Upper lobe of left lung (tissue), 4 donors: ENCODE measurements at regions not wholly inside any gene's neighbourhood (a gene's known extent, or its start where the extent isn't known, plus 50 kb on each side); places are given as distances from the start of the nearest gene placed in this dataset.

ENCODE experiments used
- EP300 ChIP-seq, 4 donors: sonication (generic); formaldehyde crosslinking; IDR thresholded peaks; one replicate each; pipeline ENCODE4 v1.5.1; 2017; ENCODE audit warnings: antibody characterized with exemption in 4 of 4, control low read depth in 2 of 4
- POLR2A ChIP-seq, 4 donors: fragments of 450-650 bp; IDR thresholded peaks; one replicate each; pipeline ENCODE4 v1.5.1; 2016 to 2017; ENCODE audit warnings: antibody characterized with exemption in 4 of 4, mild to moderate bottlenecking in 2 of 4
- TF ChIP-seq, protein P1 (sequence below), 6 experiments: fragments of 450-650 bp in 4 of 6; fragments of 200-600 bp in 2 of 6; sonication (generic) in 2 of 6; IDR thresholded peaks; one replicate each; pipeline ENCODE4 v1.5.1; 2016 to 2019; ENCODE audit warnings: antibody characterized with exemption in 6 of 6

DNA sequence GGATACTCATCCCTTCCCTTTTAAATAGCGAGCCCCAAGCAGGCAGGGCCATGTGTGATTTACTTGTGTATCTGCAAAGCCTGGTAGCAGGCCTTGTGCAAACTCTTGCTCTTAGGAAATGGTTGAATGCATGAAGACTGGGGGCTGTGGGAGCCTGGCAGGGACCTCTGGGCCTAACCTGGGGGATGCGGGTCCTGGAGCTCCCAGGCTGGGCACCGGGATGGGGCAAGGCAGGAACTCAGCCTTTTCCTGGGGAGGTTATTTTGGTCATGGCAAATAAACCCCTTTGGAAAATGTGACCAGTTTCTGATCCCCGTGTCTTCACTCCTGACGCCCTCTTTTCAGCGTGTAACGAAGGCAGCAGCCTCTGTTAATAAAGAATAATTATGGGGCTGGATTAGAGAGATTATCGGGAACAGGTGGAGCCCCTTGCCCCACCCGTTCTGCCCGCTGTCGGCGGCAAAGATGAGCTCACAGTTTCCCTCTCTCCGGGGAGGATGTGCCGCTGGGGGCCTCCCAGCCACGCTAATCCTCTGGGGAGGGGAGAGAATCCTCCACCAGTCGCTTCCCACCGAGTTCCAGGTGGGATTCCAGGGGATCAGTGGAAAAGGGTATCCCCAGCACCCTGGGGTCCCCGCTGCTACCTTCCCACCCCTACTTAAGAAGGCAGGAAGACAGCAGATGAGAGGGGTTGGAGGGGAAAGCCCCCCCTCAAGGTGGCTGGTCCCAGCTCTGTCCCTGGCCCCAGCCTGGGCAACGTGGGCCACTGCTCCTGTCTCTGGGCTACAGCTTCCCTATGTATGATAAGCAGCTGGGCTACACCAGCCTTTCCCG is 69.7 kb upstream of the WNT4 start:
- TF ChIP-seq, protein P1, sequence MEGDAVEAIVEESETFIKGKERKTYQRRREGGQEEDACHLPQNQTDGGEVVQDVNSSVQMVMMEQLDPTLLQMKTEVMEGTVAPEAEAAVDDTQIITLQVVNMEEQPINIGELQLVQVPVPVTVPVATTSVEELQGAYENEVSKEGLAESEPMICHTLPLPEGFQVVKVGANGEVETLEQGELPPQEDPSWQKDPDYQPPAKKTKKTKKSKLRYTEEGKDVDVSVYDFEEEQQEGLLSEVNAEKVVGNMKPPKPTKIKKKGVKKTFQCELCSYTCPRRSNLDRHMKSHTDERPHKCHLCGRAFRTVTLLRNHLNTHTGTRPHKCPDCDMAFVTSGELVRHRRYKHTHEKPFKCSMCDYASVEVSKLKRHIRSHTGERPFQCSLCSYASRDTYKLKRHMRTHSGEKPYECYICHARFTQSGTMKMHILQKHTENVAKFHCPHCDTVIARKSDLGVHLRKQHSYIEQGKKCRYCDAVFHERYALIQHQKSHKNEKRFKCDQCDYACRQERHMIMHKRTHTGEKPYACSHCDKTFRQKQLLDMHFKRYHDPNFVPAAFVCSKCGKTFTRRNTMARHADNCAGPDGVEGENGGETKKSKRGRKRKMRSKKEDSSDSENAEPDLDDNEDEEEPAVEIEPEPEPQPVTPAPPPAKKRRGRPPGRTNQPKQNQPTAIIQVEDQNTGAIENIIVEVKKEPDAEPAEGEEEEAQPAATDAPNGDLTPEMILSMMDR (IDR thresholded peaks at IDR 0.05): no peak
- TF ChIP-seq EP300 (IDR thresholded peaks at IDR 0.05): no peak
- TF ChIP-seq POLR2A (IDR thresholded peaks at IDR 0.05): no peak
